Stimulated activated effector memory CD8-positive, alpha-beta T cell treated with anti-CD3 and anti-CD28 coated beads, Interleukin-12 subunit alpha, Interleukin-12 subunit beta, amount 100 ng/mL, for 72 hours (primary cell): ENCODE measurements at regions not wholly inside any gene's neighbourhood (a gene's known extent, or its start where the extent isn't known, plus 50 kb on each side); places are given as distances from the start of the nearest gene placed in this dataset.

Experiments
- ATAC-seq: fragments of 150-1000 bp; cut with Tn5 transposase; 2 replicates; pipeline ENCODE4 v1.10.0; 2021
- DNase-seq, 2 donors: peaks; one replicate each; pipeline ENCODE4 v3.0.0; 2021 to 2022; ENCODE audit warnings: low spot score in 2 of 2
- H3K27ac Mint-ChIP-seq: one replicate; pipeline ENCODE4 v1.8.0; 2022; ENCODE audit warnings: mild to moderate bottlenecking, mixed read lengths
- H3K36me3 Mint-ChIP-seq: one replicate; pipeline ENCODE4 v1.8.0; 2022; ENCODE audit warnings: mild to moderate bottlenecking, mixed read lengths
- H3K4me1 Mint-ChIP-seq: one replicate; pipeline ENCODE4 v1.8.0; 2022; ENCODE audit warnings: mixed read lengths
- H3K4me3 Mint-ChIP-seq: one replicate; pipeline ENCODE4 v1.8.0; 2022; ENCODE audit warnings: mild to moderate bottlenecking, mixed read lengths
- H3K9me3 Mint-ChIP-seq: one replicate; pipeline ENCODE4 v1.8.0; 2022; ENCODE audit warnings: mixed read lengths

DNA sequence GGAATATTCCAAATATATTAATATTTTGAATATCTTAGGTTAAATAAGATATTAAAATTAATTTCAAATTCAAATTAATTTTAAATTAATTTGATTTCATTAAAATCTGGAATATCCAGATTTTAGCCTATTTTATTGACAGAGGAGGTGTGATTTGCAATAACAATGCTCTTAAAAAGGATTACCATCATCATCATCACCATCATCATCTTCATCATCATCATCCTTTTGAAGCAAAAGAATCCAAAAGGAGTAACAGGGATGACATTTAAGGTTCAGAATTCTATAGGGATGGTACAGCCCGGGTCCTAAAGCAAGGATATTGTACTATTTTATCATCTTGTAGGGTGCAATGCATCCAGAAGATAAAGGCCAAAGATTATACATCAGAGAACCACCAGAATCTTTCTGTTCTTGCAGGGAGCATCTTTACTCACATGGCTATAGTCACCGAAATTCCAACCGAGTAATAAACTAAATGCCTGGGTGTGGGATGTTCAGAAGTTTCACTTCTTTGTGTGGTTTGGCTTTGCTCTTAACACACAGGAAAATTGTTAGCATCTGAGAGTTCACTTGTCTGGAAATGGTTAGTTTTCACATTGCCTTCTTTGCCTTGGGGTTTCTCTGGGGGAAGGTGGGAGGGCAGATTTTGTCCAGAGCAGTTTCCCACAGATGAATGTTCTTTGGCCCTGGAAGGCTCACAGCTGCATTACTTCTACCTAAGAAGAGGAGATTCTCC is 99.1 kb upstream of the ITGA6 start:
- no peak overlapping the region for H3K27ac Mint-ChIP-seq
- H3K4me1 Mint-ChIP-seq, result no peaks in the 10 kb centered on the region
- DNase-seq (no peak), ATAC-seq (no peak)
- H3K9me3 Mint-ChIP-seq, result no peaks in the 10 kb centered on the region
- no peak overlapping the region for H3K4me3 Mint-ChIP-seq
- H3K36me3 Mint-ChIP-seq, result no peaks in the 10 kb centered on the region

DNA sequence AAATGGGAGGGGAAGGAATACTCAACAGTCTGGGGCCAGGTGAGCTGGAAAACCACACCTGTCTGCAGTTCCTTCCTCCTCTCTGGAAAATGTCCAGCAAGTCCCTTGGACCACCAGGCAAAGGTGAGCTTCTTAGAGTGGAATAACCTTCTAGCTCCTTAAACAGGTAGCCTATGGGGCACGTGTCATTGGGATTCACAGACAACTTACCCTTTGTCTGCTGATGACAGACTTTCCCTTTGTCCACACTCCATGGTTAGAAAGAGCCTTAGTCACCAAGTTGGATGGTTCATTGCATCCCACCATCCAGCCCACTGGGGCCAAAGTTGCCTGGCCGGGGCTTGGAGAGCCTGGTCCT is 98.0 kb upstream of the ITGA6 start:
- DNase-seq (no peak), ATAC-seq (no peak)
- Mint-ChIP-seq H3K4me1 (no peaks in the 10 kb centered on the region), H3K9me3 (no peaks in the 10 kb centered on the region), H3K36me3 (no peaks in the 10 kb centered on the region), H3K4me3 (no peak overlapping the region), H3K27ac (no peak overlapping the region)

DNA sequence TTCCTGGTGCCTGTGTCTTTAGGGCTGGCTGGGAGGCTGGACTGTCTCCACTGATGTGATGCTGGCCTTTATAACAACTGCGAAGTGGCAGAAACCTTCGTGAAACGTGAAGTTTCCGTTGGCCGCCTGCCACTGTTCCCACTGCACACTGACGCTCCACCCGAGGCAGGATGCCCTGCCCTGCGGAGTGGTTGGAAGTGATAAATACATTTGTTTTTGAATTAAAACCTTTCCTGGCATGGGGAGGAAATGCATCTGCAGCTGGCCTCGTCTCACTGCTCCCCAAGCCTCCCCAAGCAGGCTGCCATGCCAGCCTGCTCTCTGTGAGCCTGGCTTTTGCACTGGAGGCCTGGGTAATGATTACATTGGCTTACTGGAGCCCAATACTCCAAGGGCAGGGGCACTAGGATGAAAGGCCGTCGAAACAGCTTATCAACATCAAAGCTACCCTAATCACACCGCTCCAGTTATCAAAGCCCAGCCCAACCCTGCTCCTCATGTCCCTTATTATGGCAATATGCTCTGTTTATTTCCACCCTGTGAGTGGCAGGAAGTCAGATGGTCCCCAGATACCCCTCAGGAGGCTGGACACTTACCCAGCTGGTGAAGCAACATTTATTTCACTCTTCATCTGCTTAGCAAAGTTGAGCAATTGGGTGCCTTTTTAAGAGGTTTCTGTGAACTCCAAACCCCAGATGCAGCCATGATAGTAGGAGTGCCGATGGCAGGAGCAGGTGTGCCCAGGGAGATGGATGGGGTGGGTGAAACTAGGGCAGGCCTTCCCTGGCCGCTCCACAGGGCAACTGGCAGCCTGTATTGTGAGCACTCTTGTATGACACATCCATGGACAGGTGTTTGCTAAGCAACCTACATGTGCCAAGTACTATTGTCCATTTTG is 97.4 kb upstream of the ITGA6 start:
- Mint-ChIP-seq H3K4me3 (no peak overlapping the region), H3K4me1 (no peaks in the 10 kb centered on the region), H3K27ac (no peak overlapping the region), H3K36me3 (no peaks in the 10 kb centered on the region), H3K9me3 (no peaks in the 10 kb centered on the region)
- DNase-seq (no peak), ATAC-seq (no peak)

DNA sequence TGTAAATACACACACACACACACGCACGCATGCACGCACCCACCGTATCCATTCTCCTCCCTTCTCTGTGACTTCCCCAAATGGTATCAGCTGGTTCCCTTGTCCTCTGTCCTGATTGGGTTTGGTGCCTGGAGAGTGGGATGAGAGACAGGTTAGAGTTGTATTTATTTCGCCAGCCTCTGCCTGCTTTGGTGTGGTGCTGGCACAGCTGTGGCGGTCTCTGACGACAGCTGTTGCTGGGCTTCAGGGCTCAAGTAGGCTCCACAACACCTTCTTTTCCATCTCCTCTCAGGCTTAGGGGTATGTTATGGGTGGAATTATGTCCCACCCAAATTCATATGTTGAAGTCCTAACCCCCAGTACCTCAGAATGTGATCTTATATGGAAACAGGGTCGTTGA is 94.9 kb upstream of the ITGA6 start:
- Mint-ChIP-seq H3K9me3 (no peaks in the 10 kb centered on the region), H3K4me1 (no peaks in the 10 kb centered on the region), H3K4me3 (no peak overlapping the region), H3K36me3 (no peaks in the 10 kb centered on the region), H3K27ac (no peak overlapping the region)
- ATAC-seq (no peak), DNase-seq (no peak)

DNA sequence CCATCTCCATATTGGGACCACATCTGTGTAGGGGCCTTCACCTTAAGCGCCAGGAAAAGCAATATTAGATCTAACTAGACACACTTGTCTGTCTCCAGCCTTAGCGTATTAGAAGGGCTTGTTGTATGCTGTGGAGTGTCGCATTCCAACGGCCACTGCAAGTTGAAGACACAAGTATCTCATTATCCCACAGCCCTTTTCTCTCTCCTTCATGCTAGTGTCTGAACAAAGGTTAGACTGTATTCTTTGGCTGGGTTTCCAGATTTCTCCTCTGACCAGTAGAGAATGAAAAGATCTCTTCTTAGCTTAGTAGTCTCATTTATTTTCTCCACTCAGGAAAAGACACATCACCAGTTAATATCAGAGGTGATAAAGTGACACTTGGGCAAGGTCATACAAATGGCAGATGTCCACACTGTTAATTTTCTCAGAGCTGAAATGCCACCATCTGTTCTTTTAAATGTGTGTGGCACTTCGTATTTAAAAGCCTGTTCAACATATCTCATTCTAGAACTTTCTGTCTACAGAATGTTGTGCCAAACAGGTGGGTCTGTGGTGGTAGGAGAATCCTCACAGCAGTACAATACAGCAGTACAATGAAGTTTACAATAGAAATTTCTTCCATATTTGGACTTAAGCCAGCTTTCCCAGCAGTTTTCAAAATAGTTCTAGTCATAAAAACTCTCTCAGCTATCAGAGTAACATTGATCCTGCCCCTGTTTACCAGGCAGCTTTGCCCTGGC is 94.0 kb upstream of the ITGA6 start:
- Mint-ChIP-seq H3K4me3 (no peak overlapping the region), H3K27ac (no peak overlapping the region), H3K36me3 (no peaks in the 10 kb centered on the region), H3K4me1 (no peaks in the 10 kb centered on the region), H3K9me3 (no peaks in the 10 kb centered on the region)
- no peak for ATAC-seq
- DNase-seq, result no peak

DNA sequence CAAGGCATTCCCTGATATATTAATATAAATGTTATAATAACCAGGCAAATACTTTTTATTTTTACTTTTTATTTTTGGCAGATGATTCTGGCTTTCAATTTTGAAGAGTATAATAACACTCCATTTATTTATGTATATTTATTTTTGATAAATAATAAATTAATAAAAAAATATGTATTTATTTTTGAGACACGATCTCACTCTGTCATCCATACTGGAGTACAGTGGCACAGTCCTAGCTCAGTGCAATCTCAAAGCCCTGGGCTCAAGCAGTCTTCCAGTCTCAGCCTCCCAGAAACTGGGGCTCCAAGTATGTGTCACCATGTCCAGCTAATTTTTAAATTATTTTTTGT is 93.4 kb upstream of the ITGA6 start:
- Mint-ChIP-seq H3K9me3 (no peaks in the 10 kb centered on the region), H3K27ac (no peak overlapping the region), H3K4me3 (no peak overlapping the region), H3K4me1 (no peaks in the 10 kb centered on the region), H3K36me3 (no peaks in the 10 kb centered on the region)
- no peak for DNase-seq
- no peak for ATAC-seq

DNA sequence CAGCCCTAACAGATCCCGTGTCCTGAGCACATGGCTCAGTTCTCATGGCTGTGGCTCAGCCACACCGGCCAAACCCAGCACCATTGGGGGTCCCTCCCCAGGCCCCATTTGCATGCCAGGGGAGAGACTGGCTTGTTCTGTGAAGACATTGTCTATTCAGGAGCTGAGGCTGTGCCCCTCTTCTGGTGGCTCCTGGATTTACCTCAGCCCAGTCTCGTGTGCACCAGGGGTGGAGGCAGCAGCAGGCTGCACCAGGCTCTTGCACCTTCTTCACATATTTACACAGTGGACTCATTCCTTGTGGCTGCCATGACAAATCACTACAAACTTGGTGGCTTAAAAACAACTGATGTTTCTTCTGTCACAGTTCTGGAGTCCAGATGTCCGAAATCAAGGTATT is 92.4 kb upstream of the ITGA6 start:
- no peak for DNase-seq
- no peak overlapping the region for H3K4me3 Mint-ChIP-seq

DNA sequence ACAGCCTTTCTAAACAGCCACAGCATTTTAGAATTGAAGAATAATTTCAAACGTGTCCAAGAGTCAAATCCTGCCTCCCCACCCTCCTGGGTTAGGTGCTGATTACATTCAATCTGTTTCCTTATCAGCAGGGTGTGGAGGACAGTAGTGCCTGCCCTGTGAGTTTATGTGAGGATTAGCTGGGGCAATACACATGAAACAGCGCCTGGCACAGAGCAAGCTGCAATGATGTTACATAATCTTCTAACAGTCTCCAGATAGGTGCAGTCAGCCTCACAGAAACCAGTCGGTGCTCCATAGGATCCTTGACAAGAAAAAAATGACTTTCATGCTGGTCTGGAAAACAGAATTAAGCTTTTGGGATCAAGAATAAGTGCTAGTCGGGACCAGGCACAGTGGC is 91.7 kb upstream of the ITGA6 start:
- H3K36me3 Mint-ChIP-seq, result no peaks in the 10 kb centered on the region
- no peak for ATAC-seq
- no peak for DNase-seq
- peaks cover 15% of the 10 kb centered on the region for H3K4me1 Mint-ChIP-seq
- H3K9me3 Mint-ChIP-seq, result no peaks in the 10 kb centered on the region
- H3K4me3 Mint-ChIP-seq, result no peak overlapping the region
- no peak overlapping the region for H3K27ac Mint-ChIP-seq

More for the DNA sequence above, 92.4 kb upstream of the ITGA6 start:
- H3K36me3 Mint-ChIP-seq, result no peaks in the 10 kb centered on the region
- H3K4me1 Mint-ChIP-seq, result peaks cover 9% of the 10 kb centered on the region
- H3K9me3 Mint-ChIP-seq, result no peaks in the 10 kb centered on the region
- no peak for ATAC-seq
- H3K27ac Mint-ChIP-seq, result no peak overlapping the region

DNA sequence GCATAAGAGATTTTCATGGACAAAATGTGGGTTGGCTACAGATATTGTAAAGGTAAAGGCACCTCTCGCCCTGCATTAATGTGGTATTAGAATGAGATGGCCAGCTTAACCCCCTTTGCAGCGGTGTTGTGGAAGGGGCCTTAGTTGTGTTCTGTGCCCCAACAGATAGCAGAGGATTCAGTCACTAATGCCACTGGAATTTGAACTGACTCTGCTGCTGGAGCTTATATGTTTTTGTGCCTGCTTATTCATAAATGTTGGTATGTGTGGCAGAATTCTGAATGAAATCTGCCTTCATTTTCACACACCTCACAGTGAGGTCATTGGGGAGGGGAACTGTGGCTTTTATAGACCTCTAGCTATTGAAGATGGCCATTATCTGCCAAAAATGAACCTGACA is 90.7 kb upstream of the ITGA6 start:
- DNase-seq, result no peak
- H3K36me3 Mint-ChIP-seq, result no peaks in the 10 kb centered on the region
- H3K27ac Mint-ChIP-seq, result no peak overlapping the region
- H3K9me3 Mint-ChIP-seq, result no peaks in the 10 kb centered on the region
- H3K4me1 Mint-ChIP-seq, result peaks cover 15% of the 10 kb centered on the region
- no peak overlapping the region for H3K4me3 Mint-ChIP-seq
- no peak for ATAC-seq

DNA sequence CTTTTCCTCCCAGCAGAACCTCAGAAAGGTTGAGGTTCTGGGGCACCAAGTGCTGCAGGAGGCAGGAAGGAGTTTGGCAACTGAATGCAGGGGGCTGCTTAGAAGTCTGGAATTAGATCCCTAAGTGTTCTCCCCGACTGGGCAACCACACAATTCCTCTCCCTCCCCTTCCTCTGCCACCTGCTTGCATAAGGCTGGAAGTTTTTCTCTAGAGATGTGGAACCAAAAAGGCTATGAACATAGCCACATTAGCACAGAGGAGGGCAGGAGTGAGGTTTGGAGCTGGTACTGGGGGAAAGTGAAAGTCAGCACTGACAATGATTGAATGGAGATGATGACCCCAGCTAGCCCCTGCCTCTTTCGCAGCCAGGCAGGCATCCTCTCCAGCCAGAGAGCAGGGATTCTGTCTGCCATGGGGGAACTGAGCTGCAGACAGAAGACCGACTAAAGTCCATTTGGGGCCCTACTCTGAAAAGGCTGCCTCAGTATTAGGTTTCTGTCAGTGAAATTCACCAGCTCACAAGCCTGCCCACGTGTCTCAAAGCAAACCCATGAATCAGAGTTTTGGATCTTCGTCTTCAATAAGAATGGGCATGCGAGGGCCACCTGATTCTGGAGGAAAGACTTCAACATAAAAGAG is 87.9 kb upstream of the ITGA6 start:
- DNase-seq, result no peak
- no peaks in the 10 kb centered on the region for H3K36me3 Mint-ChIP-seq
- H3K27ac Mint-ChIP-seq, result peak overlapping the region; percentile 24
- peaks cover 15% of the 10 kb centered on the region for H3K4me1 Mint-ChIP-seq
- peak overlapping the region; percentile 37 for H3K4me3 Mint-ChIP-seq
- peak; percentile 32 for ATAC-seq
- H3K9me3 Mint-ChIP-seq, result peaks cover 4% of the 10 kb centered on the region

DNA sequence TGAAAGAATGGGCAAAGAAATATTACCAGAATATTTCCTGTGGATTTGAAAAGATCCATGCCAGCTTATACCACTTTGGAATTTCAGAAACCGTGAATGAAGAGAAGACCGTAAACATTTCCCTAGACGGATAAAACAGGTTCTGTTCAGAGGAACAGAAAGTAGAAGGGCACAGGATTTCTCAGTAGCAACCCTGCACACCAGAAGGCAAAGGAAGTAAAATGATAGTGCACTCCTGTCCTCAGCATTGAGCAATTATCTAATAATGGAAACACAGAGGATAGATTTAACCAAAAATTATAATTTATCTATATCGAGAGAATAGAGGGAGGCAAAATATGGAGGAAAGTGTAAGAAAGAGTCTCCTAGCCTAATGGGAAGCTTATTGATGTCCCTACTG is 87.0 kb upstream of the ITGA6 start:
- Mint-ChIP-seq H3K36me3 (no peaks in the 10 kb centered on the region), H3K9me3 (peaks cover 4% of the 10 kb centered on the region), H3K4me1 (peaks cover 15% of the 10 kb centered on the region), H3K4me3 (peak overlapping the region; percentile 37), H3K27ac (peak overlapping the region; percentile 24)
- DNase-seq (no peak), ATAC-seq (no peak)

DNA sequence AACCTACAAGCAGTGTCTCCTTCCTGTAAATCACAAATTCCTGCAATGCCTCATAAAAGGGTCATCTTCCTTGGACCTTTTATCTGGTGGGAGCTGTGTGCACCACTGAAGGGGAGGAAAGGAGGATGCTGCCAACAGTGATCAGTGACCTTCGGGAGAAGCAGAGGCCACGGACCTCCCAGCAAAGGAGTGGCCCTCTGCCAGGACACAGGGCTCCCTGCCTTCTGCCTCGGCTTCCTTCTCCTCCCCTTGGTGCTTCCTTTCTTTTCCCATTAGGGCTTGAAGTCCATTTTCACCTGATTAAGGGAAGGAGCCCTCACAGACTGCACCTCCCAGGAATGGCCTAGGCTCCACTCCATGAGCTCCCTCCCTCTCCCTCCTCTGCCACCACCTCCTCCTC is 85.3 kb upstream of the ITGA6 start:
- ATAC-seq, result no peak
- Mint-ChIP-seq H3K4me3 (no peak overlapping the region), H3K36me3 (no peaks in the 10 kb centered on the region), H3K9me3 (peaks cover 4% of the 10 kb centered on the region), H3K27ac (no peak overlapping the region), H3K4me1 (peaks cover 15% of the 10 kb centered on the region)
- DNase-seq, result no peak

DNA sequence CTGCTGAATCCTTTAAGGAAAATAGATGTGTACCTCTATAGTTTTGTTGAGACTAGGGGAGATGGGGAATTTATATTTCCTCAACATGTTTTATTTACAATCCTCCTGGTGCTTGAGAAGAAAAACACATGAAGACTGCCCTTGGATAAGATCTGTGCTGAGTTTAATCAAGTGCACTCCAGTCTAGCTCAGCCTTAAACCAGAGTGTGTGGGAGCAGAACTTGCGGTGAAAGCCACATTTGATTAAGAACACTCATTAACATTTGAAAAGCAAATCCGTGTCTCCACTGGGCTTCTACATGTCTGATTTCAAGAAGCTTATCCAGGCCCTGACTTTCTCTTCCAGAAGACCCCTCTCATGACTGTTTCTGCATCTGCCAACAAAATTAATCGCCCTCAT is 84.8 kb upstream of the ITGA6 start:
- ATAC-seq, result no peak
- H3K27ac Mint-ChIP-seq, result no peak overlapping the region

DNA sequence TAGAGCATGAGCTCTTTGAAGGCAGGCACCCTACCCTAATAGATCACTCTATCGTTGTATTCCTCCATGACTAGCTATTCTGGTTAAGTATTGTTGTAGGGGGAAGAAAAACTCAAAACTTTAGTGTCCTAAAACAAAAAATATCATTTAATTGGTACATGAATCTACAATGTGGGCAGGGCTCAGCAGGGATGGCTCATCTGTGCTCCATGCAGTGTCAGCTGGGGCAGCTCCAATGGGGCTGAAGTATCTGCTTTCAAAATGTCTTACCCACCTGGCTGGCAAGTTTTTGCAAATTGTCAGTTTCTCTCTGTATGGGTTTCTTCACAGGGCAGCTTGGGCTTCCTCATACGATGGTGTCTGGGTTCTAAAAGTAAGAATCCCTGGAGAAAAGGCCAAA is 83.2 kb upstream of the ITGA6 start:
- Mint-ChIP-seq H3K27ac (no peak overlapping the region), H3K36me3 (no peaks in the 10 kb centered on the region), H3K4me3 (no peak overlapping the region), H3K4me1 (peaks cover 14% of the 10 kb centered on the region), H3K9me3 (peaks cover 4% of the 10 kb centered on the region)
- DNase-seq (no peak), ATAC-seq (no peak)

More for the DNA sequence above, 84.8 kb upstream of the ITGA6 start:
- no peaks in the 10 kb centered on the region for H3K36me3 Mint-ChIP-seq
- H3K4me3 Mint-ChIP-seq, result no peak overlapping the region
- peaks cover 15% of the 10 kb centered on the region for H3K4me1 Mint-ChIP-seq
- no peak for DNase-seq
- H3K9me3 Mint-ChIP-seq, result peaks cover 4% of the 10 kb centered on the region

DNA sequence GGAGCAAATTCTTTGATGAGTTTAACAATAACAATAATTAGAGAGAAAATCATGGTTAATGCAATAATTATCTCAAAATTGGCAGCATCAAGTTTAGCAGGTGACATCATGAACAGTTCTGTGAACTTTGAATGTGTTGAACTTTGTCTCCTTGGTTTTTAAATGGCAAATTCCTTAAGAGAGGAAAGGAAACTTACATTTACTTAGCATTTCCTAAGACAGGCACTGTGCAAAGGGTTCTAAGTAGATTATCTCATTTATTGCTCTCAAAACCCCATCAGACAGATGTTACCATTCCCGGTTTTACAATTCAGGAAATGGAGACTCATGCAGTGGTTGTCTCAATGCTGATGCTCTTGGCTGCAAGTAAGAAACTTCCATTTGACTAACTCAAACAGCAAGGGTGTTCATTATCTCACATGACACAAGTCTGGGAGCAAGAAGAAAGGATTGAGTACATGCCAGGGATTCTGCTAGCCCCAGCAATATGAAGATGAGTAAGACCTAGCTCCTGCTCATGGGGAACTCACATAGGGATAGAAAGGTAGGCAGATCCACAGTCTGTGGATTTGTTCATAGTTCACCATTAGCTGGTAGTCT is 81.3 kb upstream of the ITGA6 start:
- Mint-ChIP-seq H3K9me3 (peaks cover 4% of the 10 kb centered on the region), H3K4me1 (no peaks in the 10 kb centered on the region), H3K27ac (no peak overlapping the region), H3K4me3 (no peak overlapping the region), H3K36me3 (no peaks in the 10 kb centered on the region)
- ATAC-seq (no peak), DNase-seq (no peak)
